ENCODE measurements at regions not wholly inside any gene's neighbourhood (a gene's known extent, or its start where the extent isn't known, plus 50 kb on each side); places are given as distances from the start of the nearest gene placed in this dataset.

- H3K36me3 ChIP-seq (ENCODE audit: insufficient read depth, low read length), result no peaks in the 10 kb centered on the region
- no peaks in the 10 kb centered on the region for H3K9me3 ChIP-seq (ENCODE audit: low read depth, low read length)
- TF ChIP-seq EZH2 (IDR thresholded peaks at IDR 0.05), result no peak
- TF ChIP-seq POLR2AphosphoS5 (IDR thresholded peaks at IDR 0.05; ENCODE audit: borderline replicate concordance, low read depth, low read length), result no peak
- TF ChIP-seq FOXP2 (optimal IDR thresholded peaks at IDR 0.05; ENCODE audit: control extremely low read depth, extremely low read length, insufficient read depth), result no peak
- no peak for DNase-seq (ENCODE audit: low read depth, low spot score)
- no peak overlapping the region for H3K9ac ChIP-seq (ENCODE audit: insufficient read length)
- no peak overlapping the region for H3K4me3 ChIP-seq
- H3K27ac ChIP-seq, result no peak overlapping the region
These were observed 1060.4 kb downstream of the EFNB2 start for GRCh38 chr13:105474983-105475610.

DNA sequence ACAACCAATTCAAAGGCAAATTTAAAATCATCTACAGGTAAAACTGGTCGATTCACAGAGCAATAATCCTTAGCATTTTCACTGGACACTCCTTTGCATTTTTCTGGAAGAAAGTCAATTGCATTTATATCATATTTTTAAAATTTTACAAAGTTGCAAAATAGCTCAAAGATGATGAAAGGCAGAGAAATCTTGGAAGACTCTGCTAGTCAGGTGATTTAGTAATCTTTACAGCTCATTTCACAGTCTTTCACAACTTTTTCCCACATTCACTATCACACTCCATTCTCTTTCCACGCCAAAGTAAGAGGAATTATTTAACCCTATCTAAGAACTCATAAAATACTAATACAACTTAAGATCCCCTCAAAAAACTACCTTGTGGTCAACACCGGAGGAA lies 1063.8 kb downstream of the EFNB2 start:
- TF ChIP-seq POLR2AphosphoS5 (IDR thresholded peaks at IDR 0.05; ENCODE audit: borderline replicate concordance, low read depth, low read length) (no peak), FOXP2 (optimal IDR thresholded peaks at IDR 0.05; ENCODE audit: control extremely low read depth, extremely low read length, insufficient read depth) (no peak), EZH2 (IDR thresholded peaks at IDR 0.05) (no peak)
- no peaks in the 10 kb centered on the region for H3K9me3 ChIP-seq (ENCODE audit: low read depth, low read length)

GRCh38 chr13:105466376-105466775 lies 1069.1 kb downstream of the EFNB2 start:
- Histone ChIP-seq H3K9ac (ENCODE audit: insufficient read length) (no peak overlapping the region), H3K27ac (no peak overlapping the region), H3K4me3 (no peak overlapping the region), H3K36me3 (ENCODE audit: insufficient read depth, low read length) (no peaks in the 10 kb centered on the region), H3K9me3 (ENCODE audit: low read depth, low read length) (no peaks in the 10 kb centered on the region)
- DNase-seq (ENCODE audit: low read depth, low spot score), result no peak
- TF ChIP-seq POLR2AphosphoS5 (IDR thresholded peaks at IDR 0.05; ENCODE audit: borderline replicate concordance, low read depth, low read length) (no peak), FOXP2 (optimal IDR thresholded peaks at IDR 0.05; ENCODE audit: control extremely low read depth, extremely low read length, insufficient read depth) (no peak), EZH2 (IDR thresholded peaks at IDR 0.05) (no peak)

More for the DNA sequence above, 1063.8 kb downstream of the EFNB2 start:
- Histone ChIP-seq H3K9ac (ENCODE audit: insufficient read length) (no peak overlapping the region), H3K4me3 (no peak overlapping the region), H3K27ac (no peak overlapping the region), H3K36me3 (ENCODE audit: insufficient read depth, low read length) (no peaks in the 10 kb centered on the region)
- no peak for DNase-seq (ENCODE audit: low read depth, low spot score)

- Histone ChIP-seq H3K9me3 (ENCODE audit: low read depth, low read length) (no peaks in the 10 kb centered on the region), H3K36me3 (ENCODE audit: insufficient read depth, low read length) (no peaks in the 10 kb centered on the region), H3K27ac (no peak within 1 kb of the TSS), H3K4me3 (no peak within 1 kb of the TSS), H3K9ac (ENCODE audit: insufficient read length) (no peak within 1 kb of the TSS)
- DNase-seq (ENCODE audit: low read depth, low spot score), result no peak
- no peak for TF ChIP-seq POLR2AphosphoS5 (IDR thresholded peaks at IDR 0.05; ENCODE audit: borderline replicate concordance, low read depth, low read length)
- TF ChIP-seq FOXP2 (optimal IDR thresholded peaks at IDR 0.05; ENCODE audit: control extremely low read depth, extremely low read length, insufficient read depth), result no peak
- no peak for TF ChIP-seq EZH2 (IDR thresholded peaks at IDR 0.05)
These were observed 1069.7 kb downstream of the EFNB2 start, which contains the start of gene DAOA for GRCh38 chr13:105465745-105466144. Gene DAOA (plus strand): TSS chr13:105466045.

DNA sequence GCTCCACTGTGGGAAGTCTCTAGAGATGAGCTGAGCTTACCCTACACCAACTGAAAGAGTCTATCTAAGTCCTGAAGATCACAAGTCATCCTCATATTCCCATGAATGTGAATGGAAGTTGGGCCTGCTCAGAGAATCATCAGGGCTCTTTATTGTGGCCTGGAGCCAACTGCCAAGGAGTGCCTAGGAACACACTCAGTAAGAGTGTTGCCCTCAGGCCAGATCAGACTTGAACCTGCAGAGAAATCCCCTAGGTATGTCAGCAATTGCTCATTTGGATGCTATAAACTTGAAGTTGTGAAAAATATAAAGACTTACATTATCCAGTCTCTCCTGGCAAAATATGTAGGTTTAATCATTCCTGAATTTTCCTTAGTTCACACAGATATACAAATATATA lies 1070.2 kb downstream of the EFNB2 start:
- Histone ChIP-seq H3K9me3 (ENCODE audit: low read depth, low read length) (no peaks in the 10 kb centered on the region), H3K9ac (ENCODE audit: insufficient read length) (no peak overlapping the region), H3K4me3 (no peak overlapping the region), H3K27ac (no peak overlapping the region), H3K36me3 (ENCODE audit: insufficient read depth, low read length) (no peaks in the 10 kb centered on the region)
- DNase-seq (ENCODE audit: low read depth, low spot score), result no peak
- TF ChIP-seq FOXP2 (optimal IDR thresholded peaks at IDR 0.05; ENCODE audit: control extremely low read depth, extremely low read length, insufficient read depth) (no peak), POLR2AphosphoS5 (IDR thresholded peaks at IDR 0.05; ENCODE audit: borderline replicate concordance, low read depth, low read length) (no peak), EZH2 (IDR thresholded peaks at IDR 0.05) (no peak)

DNA sequence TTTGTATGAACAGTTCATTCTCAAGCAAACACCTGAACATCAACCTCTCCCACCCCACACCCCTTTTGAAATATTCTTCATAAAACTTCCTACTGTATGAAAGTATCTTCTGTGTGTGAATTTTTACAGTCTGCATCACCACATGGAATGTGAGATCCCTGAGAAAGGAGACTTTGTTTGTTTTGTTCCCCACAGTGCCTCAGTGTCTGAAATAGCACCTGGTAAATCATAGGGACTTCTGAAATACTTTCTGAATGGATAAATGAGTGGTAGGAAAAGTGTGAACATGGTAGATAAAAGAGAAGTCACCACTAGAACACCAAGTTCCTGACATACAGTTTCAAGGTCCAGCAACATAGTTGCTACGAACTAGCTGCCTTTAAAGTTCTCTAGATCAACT lies 1071.2 kb downstream of the EFNB2 start:
- no peaks in the 10 kb centered on the region for H3K9me3 ChIP-seq (ENCODE audit: low read depth, low read length)
- no peak overlapping the region for H3K4me3 ChIP-seq
- no peaks in the 10 kb centered on the region for H3K36me3 ChIP-seq (ENCODE audit: insufficient read depth, low read length)
- H3K9ac ChIP-seq (ENCODE audit: insufficient read length), result no peak overlapping the region
- TF ChIP-seq FOXP2 (optimal IDR thresholded peaks at IDR 0.05; ENCODE audit: control extremely low read depth, extremely low read length, insufficient read depth), result no peak
- TF ChIP-seq POLR2AphosphoS5 (IDR thresholded peaks at IDR 0.05; ENCODE audit: borderline replicate concordance, low read depth, low read length), result no peak
- no peak for TF ChIP-seq EZH2 (IDR thresholded peaks at IDR 0.05)
- no peak overlapping the region for H3K27ac ChIP-seq
- no peak for DNase-seq (ENCODE audit: low read depth, low spot score)

DNA sequence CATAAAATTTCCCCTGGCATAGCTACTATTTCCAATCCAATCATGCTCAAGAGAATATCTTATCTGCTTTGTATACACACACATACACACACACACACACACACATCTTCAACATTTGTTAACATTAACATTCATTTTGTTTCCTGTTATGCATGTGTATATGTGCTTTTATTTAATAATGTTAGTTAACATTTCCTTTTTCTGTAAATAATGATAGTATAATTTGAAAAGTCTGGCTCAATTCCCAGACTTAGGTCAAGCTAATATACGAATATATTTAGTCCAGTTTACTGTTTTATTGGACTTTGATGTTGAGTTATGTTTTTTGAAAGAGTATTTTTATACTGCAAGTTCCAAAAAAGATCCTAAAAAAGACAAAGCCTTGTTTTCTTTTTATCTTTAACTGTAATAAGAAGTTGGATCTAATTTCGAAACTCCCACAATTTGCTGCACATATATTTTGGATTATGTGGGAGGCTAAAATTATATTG lies 1072.4 kb downstream of the EFNB2 start:
- no peaks in the 10 kb centered on the region for H3K36me3 ChIP-seq (ENCODE audit: insufficient read depth, low read length)
- H3K9me3 ChIP-seq (ENCODE audit: low read depth, low read length), result no peaks in the 10 kb centered on the region
- DNase-seq (ENCODE audit: low read depth, low spot score), result no peak
- TF ChIP-seq EZH2 (IDR thresholded peaks at IDR 0.05) (no peak), POLR2AphosphoS5 (IDR thresholded peaks at IDR 0.05; ENCODE audit: borderline replicate concordance, low read depth, low read length) (no peak), FOXP2 (optimal IDR thresholded peaks at IDR 0.05; ENCODE audit: control extremely low read depth, extremely low read length, insufficient read depth) (no peak)
- no peak overlapping the region for H3K9ac ChIP-seq (ENCODE audit: insufficient read length)
- no peak overlapping the region for H3K4me3 ChIP-seq
- H3K27ac ChIP-seq, result no peak overlapping the region

GRCh38 chr13:105462098-105462497 lies 1073.4 kb downstream of the EFNB2 start:
- Histone ChIP-seq H3K36me3 (ENCODE audit: insufficient read depth, low read length) (no peaks in the 10 kb centered on the region), H3K4me3 (no peak overlapping the region), H3K9me3 (ENCODE audit: low read depth, low read length) (no peaks in the 10 kb centered on the region), H3K27ac (no peak overlapping the region), H3K9ac (ENCODE audit: insufficient read length) (no peak overlapping the region)
- DNase-seq (ENCODE audit: low read depth, low spot score), result no peak
- TF ChIP-seq EZH2 (IDR thresholded peaks at IDR 0.05), result no peak
- TF ChIP-seq POLR2AphosphoS5 (IDR thresholded peaks at IDR 0.05; ENCODE audit: borderline replicate concordance, low read depth, low read length), result no peak
- no peak for TF ChIP-seq FOXP2 (optimal IDR thresholded peaks at IDR 0.05; ENCODE audit: control extremely low read depth, extremely low read length, insufficient read depth)

GRCh38 chr13:105452895-105453294 lies 1082.6 kb downstream of the EFNB2 start:
- DNase-seq (ENCODE audit: low read depth, low spot score), result no peak
- no peak overlapping the region for H3K27ac ChIP-seq
- H3K9me3 ChIP-seq (ENCODE audit: low read depth, low read length), result no peaks in the 10 kb centered on the region
- TF ChIP-seq POLR2AphosphoS5 (IDR thresholded peaks at IDR 0.05; ENCODE audit: borderline replicate concordance, low read depth, low read length) (no peak), FOXP2 (optimal IDR thresholded peaks at IDR 0.05; ENCODE audit: control extremely low read depth, extremely low read length, insufficient read depth) (no peak), EZH2 (IDR thresholded peaks at IDR 0.05) (no peak)
- H3K36me3 ChIP-seq (ENCODE audit: insufficient read depth, low read length), result no peaks in the 10 kb centered on the region
- no peak overlapping the region for H3K9ac ChIP-seq (ENCODE audit: insufficient read length)
- H3K4me3 ChIP-seq, result no peak overlapping the region

Measured in SK-N-MC (cell line).